IMR-90 (cell line): ENCODE measurements at regions not wholly inside any gene's neighbourhood (a gene's known extent, or its start where the extent isn't known, plus 50 kb on each side); places are given as distances from the start of the nearest gene placed in this dataset.

Experiments
- ATAC-seq: fragments of 200-7000 bp; cut with Tn5 transposase; 2 replicates; pipeline ENCODE4 v1.9.1; 2020; ENCODE audit warnings: low read depth, mild to moderate bottlenecking, moderate library complexity
- BruUV-seq: library from RNA; stranded (reverse); fragments of 400-500 nt; replicated peaks from 2 replicates; lab custom pipeline; 2021; lab: Mats Ljungman, UMichigan
- CTCF ChIA-PET: fragments of 300-600 bp; formaldehyde crosslinking; extraction: SDS; loops from one replicate; lab custom pipeline; 2021; ENCODE audit warnings: antibody characterized with exemption; lab: Yijun Ruan, JAX
- POLR2A ChIA-PET: fragments of 300-600 bp; sonication (Branson Sonifier 250); formaldehyde crosslinking; loops from one replicate; lab custom pipeline; 2022; ENCODE audit warnings: antibody characterized with exemption; ENCODE audit not compliant: unreplicated experiment; lab: Charles Lee
- DNase-seq: peaks from one replicate; pipeline ENCODE4 v3.0.0; 2013
- H2AFZ ChIP-seq: replicated peaks from 2 replicates; pipeline ENCODE3; 2013; ENCODE audit warnings: low read length, mild to moderate bottlenecking; ENCODE audit not compliant: poor library complexity
- H2AK5ac ChIP-seq: 2 replicates; pipeline ENCODE4 v1.6.1; 2013; ENCODE audit warnings: low read depth, low read length, inconsistent platforms
- H2AK9ac ChIP-seq: replicated peaks from 2 replicates; pipeline ENCODE3; 2013; ENCODE audit warnings: mild to moderate bottlenecking, low read depth, low read length, moderate library complexity; ENCODE audit not compliant: poor library complexity
- H2BK120ac ChIP-seq: 2 replicates; pipeline ENCODE4 v1.6.1; 2013; ENCODE audit warnings: low read depth, low read length, inconsistent platforms
- H2BK15ac ChIP-seq: 3 replicates; pipeline ENCODE4 v1.6.1; 2013; ENCODE audit warnings: low read depth, low read length, inconsistent platforms
- H2BK20ac ChIP-seq: 2 replicates; pipeline ENCODE4 v1.6.1; 2013; ENCODE audit warnings: low read depth, mild to moderate bottlenecking, inconsistent platforms, low read length, moderate library complexity
- H2BK5ac ChIP-seq: 2 replicates; pipeline ENCODE4 v1.6.1; 2013; ENCODE audit warnings: mild to moderate bottlenecking, low read depth, low read length, inconsistent platforms; ENCODE audit not compliant: poor library complexity, severe bottlenecking
- H3K14ac ChIP-seq: replicated peaks from 2 replicates; pipeline ENCODE4 v1.6.1; 2013; ENCODE audit warnings: low read depth, low read length, inconsistent platforms
- H3K18ac ChIP-seq: 2 replicates; pipeline ENCODE4 v1.6.1; 2013; ENCODE audit warnings: low read depth, low read length, control low read depth
- H3K23ac ChIP-seq: 2 replicates; pipeline ENCODE4 v1.6.1; 2013; ENCODE audit warnings: low read depth, low read length, inconsistent platforms
- H3K27ac ChIP-seq: 2 replicates; pipeline ENCODE4 v1.5.1; 2013; ENCODE audit warnings: mild to moderate bottlenecking, control low read depth, low read length; ENCODE audit not compliant: insufficient read depth
- H3K27me3 ChIP-seq: 2 replicates; pipeline ENCODE4 v1.6.1; 2013; ENCODE audit warnings: low read length; ENCODE audit not compliant: control insufficient read depth, insufficient read depth
- H3K36me3 ChIP-seq: 2 replicates; pipeline ENCODE4 v1.6.1; 2013; ENCODE audit warnings: low read length, mixed read lengths; ENCODE audit not compliant: control insufficient read depth, insufficient read depth
- H3K4ac ChIP-seq: 2 replicates; pipeline ENCODE4 v1.6.1; 2013; ENCODE audit warnings: low read depth, low read length, inconsistent platforms
- H3K4me1 ChIP-seq: 2 replicates; pipeline ENCODE4 v1.6.1; 2013; ENCODE audit warnings: low read length, mixed read lengths; ENCODE audit not compliant: control insufficient read depth, insufficient read depth
- H3K4me2 ChIP-seq: 2 replicates; pipeline ENCODE4 v1.6.1; 2013; ENCODE audit warnings: low read depth, mild to moderate bottlenecking, control low read depth, low read length, moderate library complexity
- H3K4me3 ChIP-seq: 2 replicates; pipeline ENCODE4 v1.5.1; 2013; ENCODE audit warnings: low read depth, mild to moderate bottlenecking, control low read depth, low read length, moderate library complexity; ENCODE audit not compliant: insufficient read depth
- H3K56ac ChIP-seq: 2 replicates; pipeline ENCODE4 v1.6.1; 2013; ENCODE audit warnings: low read length, inconsistent platforms; ENCODE audit not compliant: insufficient read depth; ENCODE audit errors: extremely low read depth
- H3K79me1 ChIP-seq, 2 experiments: 2 replicates each; pipeline ENCODE4 v1.6.1; 2013; ENCODE audit warnings: low read length in 2 of 2, inconsistent platforms in 1 of 2, low read depth in 1 of 2
- H3K9ac ChIP-seq: 2 replicates; pipeline ENCODE4 v1.6.1; 2013; ENCODE audit warnings: low read depth, low read length, control low read depth
- H3K9me1 ChIP-seq: 2 replicates; pipeline ENCODE4 v1.6.1; 2013; ENCODE audit warnings: low read length, inconsistent platforms; ENCODE audit not compliant: insufficient read depth
- H3K9me3 ChIP-seq: 2 replicates; pipeline ENCODE4 v1.6.1; 2013; ENCODE audit warnings: low read length; ENCODE audit not compliant: control insufficient read depth, insufficient read depth
- H4K20me1 ChIP-seq: 2 replicates; pipeline ENCODE4 v1.6.1; 2013; ENCODE audit warnings: low read length, inconsistent platforms; ENCODE audit not compliant: insufficient read depth
- H4K5ac ChIP-seq: 2 replicates; pipeline ENCODE4 v1.6.1; 2013; ENCODE audit warnings: mild to moderate bottlenecking, low read depth, low read length, control low read depth
- H4K8ac ChIP-seq, 2 experiments: 2 replicates each; pipeline ENCODE4 v1.6.1; 2013; ENCODE audit warnings: low read depth in 2 of 2, low read length in 2 of 2, control low read depth in 1 of 2, inconsistent platforms in 1 of 2
- H4K91ac ChIP-seq: 2 replicates; pipeline ENCODE4 v1.6.1; 2013; ENCODE audit warnings: low read depth, low read length, inconsistent platforms; ENCODE audit not compliant: insufficient read depth
- FOS ChIP-seq: fragments of 150-350 bp; IDR thresholded peaks from 2 replicates; pipeline ENCODE4 v1.6.1; 2016; ENCODE audit warnings: low read depth, low read length
- MAFK ChIP-seq: IDR thresholded peaks from 2 replicates; pipeline ENCODE4 v1.6.1; 2012; ENCODE audit warnings: low read depth, low read length, improper control_type of control experiment
- MAZ ChIP-seq: IDR thresholded peaks from 2 replicates; pipeline ENCODE4 v1.6.1; 2012; ENCODE audit warnings: low read depth, mild to moderate bottlenecking, low read length, improper control_type of control experiment, moderate library complexity, borderline replicate concordance
- MXI1 ChIP-seq: IDR thresholded peaks from 2 replicates; pipeline ENCODE4 v1.6.1; 2012; ENCODE audit warnings: low read depth, mild to moderate bottlenecking, low read length, moderate library complexity, borderline replicate concordance
- NFE2L2 ChIP-seq: fragments of 150-350 bp; IDR thresholded peaks from 2 replicates; pipeline ENCODE4 v1.6.1; 2016; ENCODE audit warnings: low read depth, mild to moderate bottlenecking, low read length
- POLR2A ChIP-seq: IDR thresholded peaks from 2 replicates; pipeline ENCODE4 v1.6.1; 2012; ENCODE audit warnings: mild to moderate bottlenecking, low read depth, low read length
- RAD21 ChIP-seq: IDR thresholded peaks from 2 replicates; pipeline ENCODE4 v1.6.1; 2012; ENCODE audit warnings: low read length, improper control_type of control experiment
- RCOR1 ChIP-seq: IDR thresholded peaks from 2 replicates; pipeline ENCODE4 v1.6.1; 2012; ENCODE audit warnings: mild to moderate bottlenecking, low read length, improper control_type of control experiment; ENCODE audit not compliant: insufficient replicate concordance
- RFX5 ChIP-seq: IDR thresholded peaks from 2 replicates; pipeline ENCODE4 v1.8.0; 2012; ENCODE audit warnings: low read depth, mild to moderate bottlenecking, low read length, moderate library complexity
- SMC3 ChIP-seq: fragments of 150-350 bp; IDR thresholded peaks from 2 replicates; pipeline ENCODE4 v1.6.1; 2016; ENCODE audit warnings: low read depth, mild to moderate bottlenecking, antibody characterized with exemption, low read length, moderate library complexity
- WGBS, 2 experiments: methylation state at CpG; one replicate each; pipeline versions ENCODE4 v1.1.5 to v1.1.7; 2013; ENCODE audit warnings: missing lambda C conversion rate in 2 of 2; ENCODE audit not compliant: insufficient read length in 1 of 2; ENCODE audit errors: extremely low coverage in 2 of 2; 5-methylcytosine and 5-hydroxymethylcytosine counted together
- dilution Hi-C: fragments of 300-500 bp; cut with HindIII; formaldehyde crosslinking; loops from one replicate; pipeline ENCODE4 v1.14.3; 2018; ENCODE audit warnings: low sequenced_read_pairs; ENCODE audit not compliant: unreplicated experiment
- in situ Hi-C: fragments of 300-500 bp; cut with MboI; formaldehyde crosslinking; loops from 3 replicates; pipeline ENCODE4 v1.14.3; 2019; ENCODE audit warnings: low sequenced_read_pairs, inconsistent platforms, mixed read lengths
- intact Hi-C: fragments of 100-400 bp; cut with micrococcal nuclease; formaldehyde crosslinking; loops from 2 replicates; pipeline ENCODE4 v1.10.0; 2022
- TF ChIP-seq, protein P1 (sequence below): fragments of 150-350 bp; IDR thresholded peaks from 2 replicates; pipeline ENCODE4 v1.6.1; 2017; ENCODE audit warnings: mild to moderate bottlenecking, antibody characterized with exemption, low read length, low read depth
- TF ChIP-seq, protein P2 (sequence below): fragments of 150-350 bp; IDR thresholded peaks from 2 replicates; pipeline ENCODE4 v1.6.1; 2016; ENCODE audit warnings: low read depth, mild to moderate bottlenecking, low read length, moderate library complexity, borderline replicate concordance
- TF ChIP-seq, protein P3 (sequence below): conservative IDR thresholded peaks from 2 replicates; pipeline ENCODE4 v1.5.1; 2012; ENCODE audit warnings: mild to moderate bottlenecking, low read depth, low read length, improper control_type of control experiment

DNA sequence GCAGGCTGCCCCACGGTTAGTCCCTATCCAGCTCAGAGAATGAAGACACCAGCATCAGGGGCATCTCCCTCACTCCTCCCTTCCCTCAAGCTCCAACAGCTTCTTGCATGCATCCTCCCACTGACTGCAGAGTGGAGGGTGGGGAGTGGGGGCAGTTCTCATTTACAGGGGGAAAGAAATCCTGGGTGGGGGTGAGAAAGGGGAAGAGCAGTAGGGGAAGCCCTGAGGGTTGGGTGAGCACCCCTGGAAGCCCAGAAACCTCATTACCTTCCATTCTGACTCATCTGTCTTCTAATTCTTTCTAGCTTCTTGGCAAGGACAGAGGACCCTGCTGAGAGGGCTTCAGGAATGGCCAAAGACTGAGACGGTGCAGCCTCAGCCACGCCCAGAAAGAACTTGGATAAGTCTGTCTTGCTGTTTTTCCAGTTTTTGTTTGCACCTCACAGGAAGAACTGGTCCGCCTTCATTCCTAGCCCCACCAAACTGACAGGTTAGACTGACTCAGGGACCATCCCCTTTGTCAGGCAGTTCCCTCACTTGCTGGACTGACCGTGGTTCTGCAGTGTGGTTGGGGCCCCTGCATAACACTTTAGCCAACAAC lies 52.5 kb upstream of the WSB1 start (continued):
- no peak for TF ChIP-seq NFE2L2

DNA sequence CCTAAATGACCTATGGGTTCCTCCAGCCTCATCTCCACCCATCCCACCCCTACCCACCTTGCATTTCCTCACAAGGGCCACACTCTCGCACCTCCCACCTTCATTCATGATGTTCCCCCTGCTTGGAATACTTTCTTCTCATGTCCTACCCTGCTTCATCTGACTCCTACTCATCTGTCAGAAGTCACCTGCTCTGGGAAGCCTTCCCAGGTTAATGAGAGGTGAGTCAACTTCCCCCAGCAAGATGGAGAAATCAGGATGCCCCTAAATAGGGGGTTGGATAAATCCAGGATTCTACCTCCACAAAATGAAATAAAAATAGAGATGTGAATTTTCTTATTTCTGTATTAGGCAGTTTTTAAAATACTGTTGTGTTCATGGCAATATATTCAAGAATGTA lies 51.0 kb upstream of the WSB1 start:
- Histone ChIP-seq H2BK120ac (peak overlapping the region; percentile 29), H2AFZ (no peak overlapping the region), H3K27me3 (no peaks in the 10 kb centered on the region; the same call in 1 of the 2 replicates), H3K23ac (no peak overlapping the region), H3K36me3 (no peaks in the 10 kb centered on the region), H4K20me1 (no peaks in the 10 kb centered on the region), H2BK15ac (peak overlapping the region; percentile 35; the same call in 1 of the 3 replicates), H2BK5ac (no peak overlapping the region), H3K79me1 (no peaks in the 10 kb centered on the region), H3K9me3 (no peaks in the 10 kb centered on the region), H3K56ac (no peak overlapping the region), H3K9ac (no peak overlapping the region), H3K4me3 (no peak overlapping the region), H2AK9ac (no peak overlapping the region), H4K5ac (no peak overlapping the region), H3K27ac (no peak overlapping the region), H4K8ac (no peak overlapping the region), H3K14ac (no peak overlapping the region), H3K9me1 (peaks cover 11% of the 10 kb centered on the region; the same call in 1 of the 2 replicates), H2AK5ac (no peak overlapping the region; the same call in 1 of the 2 replicates), H4K91ac (no peak overlapping the region), H3K4me2 (no peak overlapping the region), H2BK20ac (peak overlapping the region; percentile 56; the same call in 1 of the 2 replicates), H3K18ac (no peak overlapping the region), H3K4me1 (peaks cover 18% of the 10 kb centered on the region), H3K4ac (0 out of 2 replicates have a peak overlapping the region, but pooled peaks have one; percentile 13)
- ATAC-seq (no peak), DNase-seq (no peak)
- ChIA-PET CTCF (interaction anchor here (1.1 kb wide), 1 partner anchor 90 kb away, joined by 4 read pairs; no protein-coding TSS in a partner anchor), POLR2A (no interaction called here)
- dilution Hi-C loops, result loop anchor here (25.0 kb wide), 1 partner anchor 94 kb away; no protein-coding TSS in a partner anchor
- in situ Hi-C loops, result loop anchor here (5.0 to 25.0 kb wide), 4 partner anchors 89 to 519 kb away; no protein-coding TSS in a partner anchor
- intact Hi-C loops, result loop anchor here (10.0 kb wide), 1 partner anchor 212 kb away; the partner anchor contains the start of gene KSR1
- BruUV-seq, result no TSS peak
- no CpG with 5 or more reads among the region's 1 CpG for WGBS, 2 experiments
- TF ChIP-seq RCOR1 (no peak), MAZ (no peak), FOS (no peak), POLR2A (no peak), SMC3 (no peak), RAD21 (no peak), NFE2L2 (no peak), MXI1 (no peak), RFX5 (no peak), MAFK (no peak)
- TF ChIP-seq, protein P1, sequence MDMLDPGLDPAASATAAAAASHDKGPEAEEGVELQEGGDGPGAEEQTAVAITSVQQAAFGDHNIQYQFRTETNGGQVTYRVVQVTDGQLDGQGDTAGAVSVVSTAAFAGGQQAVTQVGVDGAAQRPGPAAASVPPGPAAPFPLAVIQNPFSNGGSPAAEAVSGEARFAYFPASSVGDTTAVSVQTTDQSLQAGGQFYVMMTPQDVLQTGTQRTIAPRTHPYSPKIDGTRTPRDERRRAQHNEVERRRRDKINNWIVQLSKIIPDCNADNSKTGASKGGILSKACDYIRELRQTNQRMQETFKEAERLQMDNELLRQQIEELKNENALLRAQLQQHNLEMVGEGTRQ, result no peak
- TF ChIP-seq, protein P2, sequence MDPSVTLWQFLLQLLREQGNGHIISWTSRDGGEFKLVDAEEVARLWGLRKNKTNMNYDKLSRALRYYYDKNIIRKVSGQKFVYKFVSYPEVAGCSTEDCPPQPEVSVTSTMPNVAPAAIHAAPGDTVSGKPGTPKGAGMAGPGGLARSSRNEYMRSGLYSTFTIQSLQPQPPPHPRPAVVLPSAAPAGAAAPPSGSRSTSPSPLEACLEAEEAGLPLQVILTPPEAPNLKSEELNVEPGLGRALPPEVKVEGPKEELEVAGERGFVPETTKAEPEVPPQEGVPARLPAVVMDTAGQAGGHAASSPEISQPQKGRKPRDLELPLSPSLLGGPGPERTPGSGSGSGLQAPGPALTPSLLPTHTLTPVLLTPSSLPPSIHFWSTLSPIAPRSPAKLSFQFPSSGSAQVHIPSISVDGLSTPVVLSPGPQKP, result no peak
- TF ChIP-seq, protein P3, sequence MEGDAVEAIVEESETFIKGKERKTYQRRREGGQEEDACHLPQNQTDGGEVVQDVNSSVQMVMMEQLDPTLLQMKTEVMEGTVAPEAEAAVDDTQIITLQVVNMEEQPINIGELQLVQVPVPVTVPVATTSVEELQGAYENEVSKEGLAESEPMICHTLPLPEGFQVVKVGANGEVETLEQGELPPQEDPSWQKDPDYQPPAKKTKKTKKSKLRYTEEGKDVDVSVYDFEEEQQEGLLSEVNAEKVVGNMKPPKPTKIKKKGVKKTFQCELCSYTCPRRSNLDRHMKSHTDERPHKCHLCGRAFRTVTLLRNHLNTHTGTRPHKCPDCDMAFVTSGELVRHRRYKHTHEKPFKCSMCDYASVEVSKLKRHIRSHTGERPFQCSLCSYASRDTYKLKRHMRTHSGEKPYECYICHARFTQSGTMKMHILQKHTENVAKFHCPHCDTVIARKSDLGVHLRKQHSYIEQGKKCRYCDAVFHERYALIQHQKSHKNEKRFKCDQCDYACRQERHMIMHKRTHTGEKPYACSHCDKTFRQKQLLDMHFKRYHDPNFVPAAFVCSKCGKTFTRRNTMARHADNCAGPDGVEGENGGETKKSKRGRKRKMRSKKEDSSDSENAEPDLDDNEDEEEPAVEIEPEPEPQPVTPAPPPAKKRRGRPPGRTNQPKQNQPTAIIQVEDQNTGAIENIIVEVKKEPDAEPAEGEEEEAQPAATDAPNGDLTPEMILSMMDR, result no peak
